ENCODE measurements at regions not wholly inside any gene's neighbourhood (a gene's known extent, or its start where the extent isn't known, plus 50 kb on each side); places are given as distances from the start of the nearest gene placed in this dataset.

DNA sequence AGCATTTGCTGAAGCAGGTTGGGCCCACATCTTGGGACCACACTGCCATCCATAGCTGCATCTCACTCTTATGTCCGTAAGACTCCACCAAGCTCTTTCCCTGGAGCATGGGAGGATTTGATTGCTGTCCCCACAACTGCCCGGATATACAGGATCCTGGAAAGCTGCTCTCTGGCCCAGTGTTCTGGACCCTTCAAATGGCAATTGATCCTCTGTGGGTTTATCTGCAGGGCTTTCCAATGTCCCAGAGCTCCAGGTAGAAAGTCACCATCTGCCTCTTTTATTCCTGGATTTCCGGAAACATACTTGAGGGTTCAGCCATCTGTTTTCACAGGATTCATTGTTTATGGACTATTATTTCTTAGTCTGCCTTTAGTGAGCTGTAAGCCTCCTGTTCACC, 214.6 kb downstream of the SREK1 start:
- H3K4me3 ChIP-seq (ENCODE audit: low read depth, low read length): no peak overlapping the region
- TF ChIP-seq POLR2A (IDR thresholded peaks at IDR 0.05; ENCODE audit: extremely low read depth, insufficient read length) (no peak), CTCF (IDR thresholded peaks at IDR 0.05; ENCODE audit: low read depth, low read length) (no peak), MYC (IDR thresholded peaks at IDR 0.05; ENCODE audit: low read depth, low read length) (no peak)
- no peak for DNase-seq (ENCODE audit: low read depth)

GRCh38 chr5:66361070-66361469, 217.0 kb downstream of the SREK1 start:
- H3K4me3 ChIP-seq (ENCODE audit: low read depth, low read length): no peak overlapping the region
- DNase-seq (ENCODE audit: low read depth): no peak
- no peak for TF ChIP-seq CTCF (IDR thresholded peaks at IDR 0.05; ENCODE audit: low read depth, low read length)
- no peak for TF ChIP-seq MAX (IDR thresholded peaks at IDR 0.05; ENCODE audit: low read depth, low read length)
- no peak for TF ChIP-seq MYC (IDR thresholded peaks at IDR 0.05; ENCODE audit: low read depth, low read length)
- TF ChIP-seq POLR2A (IDR thresholded peaks at IDR 0.05; ENCODE audit: extremely low read depth, insufficient read length): no peak

- no peak overlapping the region for H3K4me3 ChIP-seq (ENCODE audit: low read depth, low read length)
- DNase-seq (ENCODE audit: low read depth): no peak
- TF ChIP-seq POLR2A (IDR thresholded peaks at IDR 0.05; ENCODE audit: extremely low read depth, insufficient read length) (no peak), MAX (IDR thresholded peaks at IDR 0.05; ENCODE audit: low read depth, low read length) (no peak), MYC (IDR thresholded peaks at IDR 0.05; ENCODE audit: low read depth, low read length) (no peak), CTCF (IDR thresholded peaks at IDR 0.05; ENCODE audit: low read depth, low read length) (no peak)
Measured at GRCh38 chr5:66362046-66362445, 217.9 kb downstream of the SREK1 start.

DNA sequence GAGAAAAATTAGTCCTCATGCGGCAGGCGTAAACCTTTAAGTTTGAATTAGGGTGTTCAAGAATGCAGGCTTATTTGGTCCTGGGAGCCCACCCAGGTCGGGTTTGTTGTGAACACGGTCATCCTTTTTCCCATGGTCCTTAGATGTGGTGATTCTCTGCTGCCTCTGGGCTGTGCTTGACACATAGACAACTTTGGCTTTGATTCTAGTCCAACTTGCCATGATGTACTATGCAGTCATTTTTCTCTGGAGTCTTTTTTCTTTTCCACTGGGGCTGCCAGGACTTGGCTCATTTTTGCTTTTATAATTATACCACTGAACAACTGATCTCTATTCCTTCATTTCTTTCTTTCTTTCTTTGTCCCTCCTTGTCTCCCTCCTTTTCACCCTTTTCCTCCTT, 218.6 kb downstream of the SREK1 start:
- TF ChIP-seq MYC (IDR thresholded peaks at IDR 0.05; ENCODE audit: low read depth, low read length): no peak
- TF ChIP-seq CTCF (IDR thresholded peaks at IDR 0.05; ENCODE audit: low read depth, low read length): no peak
- TF ChIP-seq MAX (IDR thresholded peaks at IDR 0.05; ENCODE audit: low read depth, low read length): no peak
- no peak for TF ChIP-seq POLR2A (IDR thresholded peaks at IDR 0.05; ENCODE audit: extremely low read depth, insufficient read length)
- no peak overlapping the region for H3K4me3 ChIP-seq (ENCODE audit: low read depth, low read length)
- no peak for DNase-seq (ENCODE audit: low read depth)

GRCh38 chr5:66363097-66363496, 219.0 kb downstream of the SREK1 start:
- H3K4me3 ChIP-seq (ENCODE audit: low read depth, low read length): no peak overlapping the region
- no peak for DNase-seq (ENCODE audit: low read depth)
- TF ChIP-seq CTCF (IDR thresholded peaks at IDR 0.05; ENCODE audit: low read depth, low read length) (no peak), MAX (IDR thresholded peaks at IDR 0.05; ENCODE audit: low read depth, low read length) (no peak), POLR2A (IDR thresholded peaks at IDR 0.05; ENCODE audit: extremely low read depth, insufficient read length) (no peak), MYC (IDR thresholded peaks at IDR 0.05; ENCODE audit: low read depth, low read length) (no peak)

DNA sequence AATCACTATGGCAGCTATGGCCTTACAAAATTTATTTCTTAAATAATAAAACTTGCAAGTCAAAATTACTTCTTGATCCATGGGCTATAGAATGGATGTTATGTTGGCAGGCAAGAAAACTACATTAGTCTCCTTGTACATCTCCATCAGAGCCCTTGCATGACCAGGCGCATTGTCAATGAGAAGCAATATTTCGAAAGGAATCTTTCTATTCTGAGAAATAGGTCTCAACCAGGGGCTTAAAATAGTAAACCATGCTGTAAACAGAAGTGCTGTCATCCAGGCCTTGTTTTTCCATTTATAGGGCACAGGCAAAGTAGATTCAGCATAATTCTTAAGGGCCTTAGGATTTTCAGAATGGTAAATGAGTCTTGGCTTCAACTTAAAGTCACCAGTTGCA, 220.1 kb downstream of the SREK1 start:
- TF ChIP-seq MAX (IDR thresholded peaks at IDR 0.05; ENCODE audit: low read depth, low read length) (no peak), POLR2A (IDR thresholded peaks at IDR 0.05; ENCODE audit: extremely low read depth, insufficient read length) (no peak), MYC (IDR thresholded peaks at IDR 0.05; ENCODE audit: low read depth, low read length) (no peak), CTCF (IDR thresholded peaks at IDR 0.05; ENCODE audit: low read depth, low read length) (no peak)
- no peak overlapping the region for H3K4me3 ChIP-seq (ENCODE audit: low read depth, low read length)
- no peak for DNase-seq (ENCODE audit: low read depth)

Measured in NB4 (cell line).